ENCODE measurements at regions not wholly inside any gene's neighbourhood (a gene's known extent, or its start where the extent isn't known, plus 50 kb on each side); places are given as distances from the start of the nearest gene placed in this dataset.

DNA sequence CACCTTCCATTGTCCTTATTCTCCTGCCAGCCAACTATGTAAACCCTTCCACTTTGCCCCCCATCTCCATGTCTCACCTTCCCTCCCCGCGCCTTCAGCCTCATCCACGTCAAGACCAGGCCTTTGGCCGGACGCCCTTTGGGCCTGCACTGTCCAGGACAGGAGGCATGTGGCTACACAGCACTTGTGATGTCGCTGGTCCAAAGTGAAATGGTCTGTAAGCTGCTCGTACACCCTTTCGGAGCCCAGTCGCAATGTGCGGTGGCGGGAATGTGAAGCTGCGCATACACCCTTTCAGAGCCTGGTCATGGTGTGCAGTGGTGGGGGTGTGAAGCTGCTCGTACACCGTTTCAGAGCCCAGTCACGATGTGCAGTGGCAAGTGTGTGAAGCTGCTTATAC, 247.9 kb upstream of the RGS6 start:
- no peak for DNase-seq (ENCODE audit: low read depth)
- TF ChIP-seq POLR2A (IDR thresholded peaks at IDR 0.05; ENCODE audit: extremely low read depth, insufficient read length): no peak
- TF ChIP-seq, protein P1, sequence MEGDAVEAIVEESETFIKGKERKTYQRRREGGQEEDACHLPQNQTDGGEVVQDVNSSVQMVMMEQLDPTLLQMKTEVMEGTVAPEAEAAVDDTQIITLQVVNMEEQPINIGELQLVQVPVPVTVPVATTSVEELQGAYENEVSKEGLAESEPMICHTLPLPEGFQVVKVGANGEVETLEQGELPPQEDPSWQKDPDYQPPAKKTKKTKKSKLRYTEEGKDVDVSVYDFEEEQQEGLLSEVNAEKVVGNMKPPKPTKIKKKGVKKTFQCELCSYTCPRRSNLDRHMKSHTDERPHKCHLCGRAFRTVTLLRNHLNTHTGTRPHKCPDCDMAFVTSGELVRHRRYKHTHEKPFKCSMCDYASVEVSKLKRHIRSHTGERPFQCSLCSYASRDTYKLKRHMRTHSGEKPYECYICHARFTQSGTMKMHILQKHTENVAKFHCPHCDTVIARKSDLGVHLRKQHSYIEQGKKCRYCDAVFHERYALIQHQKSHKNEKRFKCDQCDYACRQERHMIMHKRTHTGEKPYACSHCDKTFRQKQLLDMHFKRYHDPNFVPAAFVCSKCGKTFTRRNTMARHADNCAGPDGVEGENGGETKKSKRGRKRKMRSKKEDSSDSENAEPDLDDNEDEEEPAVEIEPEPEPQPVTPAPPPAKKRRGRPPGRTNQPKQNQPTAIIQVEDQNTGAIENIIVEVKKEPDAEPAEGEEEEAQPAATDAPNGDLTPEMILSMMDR (IDR thresholded peaks at IDR 0.05; ENCODE audit: low read depth, low read length): no peak
- TF ChIP-seq MYC (IDR thresholded peaks at IDR 0.05; ENCODE audit: low read depth, low read length): no peak
- TF ChIP-seq, protein P2, sequence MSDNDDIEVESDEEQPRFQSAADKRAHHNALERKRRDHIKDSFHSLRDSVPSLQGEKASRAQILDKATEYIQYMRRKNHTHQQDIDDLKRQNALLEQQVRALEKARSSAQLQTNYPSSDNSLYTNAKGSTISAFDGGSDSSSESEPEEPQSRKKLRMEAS (IDR thresholded peaks at IDR 0.05; ENCODE audit: low read depth, low read length): no peak
- no peak overlapping the region for H3K4me3 ChIP-seq (ENCODE audit: low read depth, low read length)

DNA sequence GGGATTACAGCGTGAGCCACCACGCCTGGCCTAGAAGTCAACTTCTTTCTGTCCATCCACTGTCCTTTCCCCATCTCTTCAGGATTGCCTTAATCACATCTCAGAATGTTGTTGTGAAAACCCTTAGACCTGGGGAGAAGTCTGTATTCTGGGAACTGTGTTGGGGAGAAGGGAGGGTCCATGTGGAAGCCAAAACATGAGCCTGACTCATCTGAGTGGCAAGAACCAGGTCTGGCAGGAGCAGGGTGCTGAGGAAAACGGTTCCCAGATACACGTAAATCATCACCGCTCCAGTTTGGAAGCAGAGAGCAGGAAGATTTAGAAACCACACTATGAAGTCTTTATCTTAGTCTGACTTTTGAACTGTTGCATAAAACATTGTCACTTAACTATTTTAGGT, 245.6 kb upstream of the RGS6 start:
- DNase-seq (ENCODE audit: low read depth): no peak

DNA sequence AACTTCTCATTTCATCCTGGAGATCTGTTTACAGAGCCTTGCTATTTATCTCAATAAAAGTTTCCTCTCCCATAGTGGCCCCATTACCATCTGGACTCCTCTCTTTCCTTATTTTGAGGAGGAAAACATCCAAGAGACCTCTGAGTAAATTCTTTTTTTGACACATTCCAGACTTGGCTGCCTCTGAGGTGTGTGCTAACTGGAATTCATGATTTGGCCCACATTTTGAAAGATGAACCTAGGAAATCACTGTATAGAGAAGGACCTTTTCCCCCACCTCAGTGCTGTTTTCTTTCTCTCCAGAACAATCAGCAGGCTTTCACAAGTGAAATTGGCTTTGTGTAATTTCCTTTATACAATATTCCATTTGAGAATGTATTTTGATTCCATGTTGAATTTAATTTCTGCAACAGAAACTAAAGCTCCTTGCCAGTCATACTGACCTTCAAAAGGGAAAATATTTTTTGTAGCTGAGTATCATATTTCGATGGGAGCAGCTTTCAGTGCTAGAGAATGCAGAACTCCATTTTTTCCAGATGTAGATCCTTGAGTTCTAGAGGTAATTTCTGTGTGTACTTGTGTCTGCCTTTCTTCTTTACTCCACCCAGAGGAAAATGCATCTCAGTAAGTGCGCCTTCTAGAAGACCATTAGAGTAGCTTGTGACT, 244.9 kb upstream of the RGS6 start:
- DNase-seq (ENCODE audit: low read depth): no peak
- H3K4me3 ChIP-seq (ENCODE audit: low read depth, low read length): no peak overlapping the region

More for the DNA sequence above, 245.6 kb upstream of the RGS6 start:
- TF ChIP-seq MYC (IDR thresholded peaks at IDR 0.05; ENCODE audit: low read depth, low read length) (no peak), POLR2A (IDR thresholded peaks at IDR 0.05; ENCODE audit: extremely low read depth, insufficient read length) (no peak)
- TF ChIP-seq, protein P2 (IDR thresholded peaks at IDR 0.05; ENCODE audit: low read depth, low read length): no peak
- TF ChIP-seq, protein P1 (IDR thresholded peaks at IDR 0.05; ENCODE audit: low read depth, low read length): no peak
- H3K4me3 ChIP-seq (ENCODE audit: low read depth, low read length): no peak overlapping the region

DNA sequence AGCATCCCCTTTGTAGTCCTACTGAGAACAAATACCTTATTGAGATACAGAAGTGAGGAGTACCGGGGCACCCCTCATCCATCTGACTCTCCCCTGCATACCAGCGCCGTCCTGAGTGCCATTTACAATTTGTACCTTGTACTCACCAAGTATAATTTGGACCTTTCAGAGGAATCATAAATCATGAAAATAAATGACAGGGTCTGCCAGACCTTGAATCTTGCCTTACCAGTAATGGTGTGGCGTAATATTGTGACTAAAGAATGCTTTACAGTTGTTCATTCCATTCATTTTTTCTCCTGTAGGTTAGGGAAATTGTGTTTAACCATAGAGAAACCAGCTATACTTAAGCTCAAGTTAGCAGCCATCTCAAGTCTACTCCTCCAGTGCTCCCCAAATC, 243.7 kb upstream of the RGS6 start:
- DNase-seq (ENCODE audit: low read depth): no peak
- TF ChIP-seq, protein P2 (IDR thresholded peaks at IDR 0.05; ENCODE audit: low read depth, low read length): no peak
- TF ChIP-seq POLR2A (IDR thresholded peaks at IDR 0.05; ENCODE audit: extremely low read depth, insufficient read length) (no peak), MYC (IDR thresholded peaks at IDR 0.05; ENCODE audit: low read depth, low read length) (no peak)
- TF ChIP-seq, protein P1 (IDR thresholded peaks at IDR 0.05; ENCODE audit: low read depth, low read length): no peak
- no peak overlapping the region for H3K4me3 ChIP-seq (ENCODE audit: low read depth, low read length)

More for the DNA sequence above, 244.9 kb upstream of the RGS6 start:
- TF ChIP-seq MYC (IDR thresholded peaks at IDR 0.05; ENCODE audit: low read depth, low read length): no peak
- TF ChIP-seq, protein P1 (IDR thresholded peaks at IDR 0.05; ENCODE audit: low read depth, low read length): no peak
- no peak for TF ChIP-seq POLR2A (IDR thresholded peaks at IDR 0.05; ENCODE audit: extremely low read depth, insufficient read length)

DNA sequence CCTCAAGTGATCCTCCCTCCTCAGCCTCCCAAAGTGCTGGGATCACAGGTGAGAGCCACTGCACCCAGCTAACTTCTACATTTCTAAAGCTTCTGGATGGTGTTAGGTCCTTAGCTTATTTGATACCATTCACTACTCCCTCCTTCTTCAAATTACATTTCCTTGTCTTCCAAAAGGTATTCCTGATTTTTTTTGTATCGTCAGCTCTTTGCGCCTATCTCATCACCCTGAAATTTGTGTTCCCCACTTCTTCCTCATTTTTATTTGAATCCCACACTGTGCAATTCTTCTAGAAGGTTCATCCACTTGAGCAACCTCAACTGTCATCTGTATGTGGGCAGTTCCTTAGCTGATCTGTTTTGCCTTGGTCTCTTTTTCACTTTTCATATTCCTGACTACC, 241.8 kb upstream of the RGS6 start:
- DNase-seq (ENCODE audit: low read depth): no peak
- TF ChIP-seq POLR2A (IDR thresholded peaks at IDR 0.05; ENCODE audit: extremely low read depth, insufficient read length): no peak
- TF ChIP-seq, protein P1 (IDR thresholded peaks at IDR 0.05; ENCODE audit: low read depth, low read length): no peak
- TF ChIP-seq, protein P2 (IDR thresholded peaks at IDR 0.05; ENCODE audit: low read depth, low read length): no peak
- TF ChIP-seq MYC (IDR thresholded peaks at IDR 0.05; ENCODE audit: low read depth, low read length): no peak
- no peak overlapping the region for H3K4me3 ChIP-seq (ENCODE audit: low read depth, low read length)

Data from NB4 (cell line).